K562 (cell line): ENCODE measurements at regions not wholly inside any gene's neighbourhood (a gene's known extent, or its start where the extent isn't known, plus 50 kb on each side); places are given as distances from the start of the nearest gene placed in this dataset.

ENCODE experiments used
- ATAC-seq: fragments of 200-7000 bp; cut with Tn5 transposase; 3 replicates; pipeline ENCODE4 v1.9.1; 2020; ENCODE audit warnings: moderate library complexity
- BruUV-seq: library from RNA; stranded (reverse); fragments of 400-500 nt; replicated peaks from 2 replicates; lab custom pipeline; 2021; lab: Mats Ljungman, UMichigan
- CTCF ChIA-PET: fragments of 300-600 bp; formaldehyde crosslinking; extraction: SDS; loops from one replicate; lab custom pipeline; 2021; ENCODE audit warnings: low intra/inter-chr PET ratio; lab: Yijun Ruan, JAX
- POLR2A ChIA-PET: fragments of 300-600, 350-650 bp; sonication (Branson Sonifier 250); formaldehyde crosslinking; extraction: SDS; loops from one replicate; lab custom pipeline; 2021; ENCODE audit warnings: antibody characterized with exemption, inconsistent platforms; lab: Yijun Ruan, JAX
- DNase-seq, 4 experiments: peaks; one replicate each; pipeline versions ENCODE4 v3.0.0 to v3.0.0-alpha.2; 2011 to 2018; ENCODE audit warnings: low spot score in 3 of 4, mixed read lengths in 3 of 4; ENCODE audit errors: extremely low read depth in 1 of 4
- FAIRE-seq: peaks from 2 replicates; lab custom pipeline; 2011; peaks lifted over from hg19 to GRCh38; lab: Jason Lieb, UNC
- H2AFZ ChIP-seq: 2 replicates; pipeline ENCODE4 v1.6.0; 2011; ENCODE audit warnings: low read depth, low read length, control low read depth, inconsistent platforms
- H3K27ac ChIP-seq: fragments of 200-600 bp; 3 replicates; pipeline ENCODE4 v1.8.0; 2011; ENCODE audit warnings: low read depth, mild to moderate bottlenecking, control low read depth, inconsistent platforms, low read length, moderate library complexity, mixed read lengths; ENCODE audit errors: extremely low read depth
- H3K27me3 ChIP-seq, 2 experiments: fragments of 300-600 bp in 1 of 2; 2 replicates in 1 of 2; 3 replicates in 1 of 2; pipeline versions ENCODE4 v1.6.0 to v1.8.0; 2011; ENCODE audit warnings: inconsistent platforms in 2 of 2, low read length in 2 of 2, mild to moderate bottlenecking in 1 of 2, mixed read lengths in 1 of 2, moderate library complexity in 1 of 2; ENCODE audit not compliant: control insufficient read depth in 2 of 2, insufficient read depth in 2 of 2
- H3K36me3 ChIP-seq: fragments of 300-600 bp; 3 replicates; pipeline ENCODE4 v1.8.0; 2011; ENCODE audit warnings: mild to moderate bottlenecking, low read length, inconsistent platforms; ENCODE audit not compliant: control insufficient read depth, insufficient read depth
- H3K4me1 ChIP-seq, 2 experiments: fragments of 200-600 bp in 1 of 2; replicated peaks in 1 of 2; 2 replicates in 1 of 2; 3 replicates in 1 of 2; pipeline versions ENCODE4 v1.5.1 to v1.8.0; 2011; ENCODE audit warnings: inconsistent platforms in 2 of 2, low read length in 2 of 2, mild to moderate bottlenecking in 1 of 2, mixed read lengths in 1 of 2, moderate library complexity in 1 of 2; ENCODE audit not compliant: control insufficient read depth in 2 of 2, insufficient read depth in 2 of 2
- H3K4me2 ChIP-seq: 2 replicates; pipeline ENCODE4 v1.6.1; 2011; ENCODE audit warnings: low read length, control low read depth, inconsistent platforms, mixed read lengths; ENCODE audit not compliant: insufficient read depth
- H3K4me3 ChIP-seq: fragments of 200-600 bp; sonication (generic), shearing (Covaris generic); 2 replicates; pipeline ENCODE4 v1.5.1; 2016; ENCODE audit warnings: control low read depth, inconsistent platforms
- H3K79me2 ChIP-seq: fragments of 200-600 bp; 3 replicates; pipeline ENCODE4 v1.8.0; 2011; ENCODE audit warnings: low read length, inconsistent platforms; ENCODE audit not compliant: control insufficient read depth, insufficient read depth
- H3K9ac ChIP-seq, 2 experiments: 2 replicates each; pipeline versions ENCODE4 v1.6.0 to v1.6.1; 2011; ENCODE audit warnings: low read depth in 2 of 2, low read length in 2 of 2, control low read depth in 1 of 2, inconsistent platforms in 1 of 2, mild to moderate bottlenecking in 1 of 2, mixed read lengths in 1 of 2; ENCODE audit not compliant: insufficient read depth in 1 of 2
- H3K9me1 ChIP-seq: one replicate; pipeline ENCODE4 v1.6.0; 2011; ENCODE audit warnings: inconsistent platforms, mild to moderate bottlenecking, low read length, moderate library complexity; ENCODE audit not compliant: control insufficient read depth, insufficient read depth
- H3K9me3 ChIP-seq: replicated peaks from 2 replicates; pipeline ENCODE4 v1.5.1; 2011; ENCODE audit warnings: low read depth, low read length, inconsistent platforms; ENCODE audit not compliant: control insufficient read depth, insufficient read depth
- H4K20me1 ChIP-seq: replicated peaks from 2 replicates; pipeline ENCODE4 v1.6.1; 2011; ENCODE audit warnings: low read length, inconsistent platforms, mixed read lengths; ENCODE audit not compliant: control insufficient read depth, insufficient read depth
- AFF1 ChIP-seq, 2 experiments: fragments of 450-650 bp; IDR thresholded peaks; 2 replicates each; pipeline ENCODE4 v1.6.1; 2018; ENCODE audit warnings: mild to moderate bottlenecking in 2 of 2, low read depth in 1 of 2; ENCODE audit not compliant: partially characterized antibody in 2 of 2
- ARHGAP35 ChIP-seq: fragments of 450-650 bp; IDR thresholded peaks from 2 replicates; pipeline ENCODE4 v1.6.1; 2018; ENCODE audit not compliant: partially characterized antibody
- ATF7 ChIP-seq: fragments of 450-650 bp; IDR thresholded peaks from 2 replicates; pipeline ENCODE4 v1.7.1; 2014; ENCODE audit warnings: mild to moderate bottlenecking, moderate library complexity
- KAT8 ChIP-seq: fragments of 450-650 bp; IDR thresholded peaks from 2 replicates; pipeline ENCODE4 v1.6.1; 2016; ENCODE audit warnings: low read depth, mild to moderate bottlenecking
- ZSCAN29 ChIP-seq: fragments of 450-650 bp; IDR thresholded peaks from 2 replicates; pipeline ENCODE4 v1.6.1; 2017
- WGBS: fragments of 100-300 bp; shearing (Covaris generic); methylation state at CpG from one replicate; pipeline ENCODE4 v1.1.6; 2016; ENCODE audit warnings: low coverage, mixed read lengths; ENCODE audit not compliant: insufficient coverage; ENCODE audit errors: missing lambda C conversion rate; 5-methylcytosine and 5-hydroxymethylcytosine counted together
- in situ Hi-C: fragments of 300-500 bp; cut with MboI; formaldehyde crosslinking; loops from 4 replicates; pipeline ENCODE4 v1.15.0; 2018; ENCODE audit warnings: inconsistent platforms, mixed read lengths
- intact Hi-C: fragments of 100-400 bp; cut with micrococcal nuclease; formaldehyde crosslinking; loops from 2 replicates; pipeline ENCODE4 v1.14.2; 2022

DNA sequence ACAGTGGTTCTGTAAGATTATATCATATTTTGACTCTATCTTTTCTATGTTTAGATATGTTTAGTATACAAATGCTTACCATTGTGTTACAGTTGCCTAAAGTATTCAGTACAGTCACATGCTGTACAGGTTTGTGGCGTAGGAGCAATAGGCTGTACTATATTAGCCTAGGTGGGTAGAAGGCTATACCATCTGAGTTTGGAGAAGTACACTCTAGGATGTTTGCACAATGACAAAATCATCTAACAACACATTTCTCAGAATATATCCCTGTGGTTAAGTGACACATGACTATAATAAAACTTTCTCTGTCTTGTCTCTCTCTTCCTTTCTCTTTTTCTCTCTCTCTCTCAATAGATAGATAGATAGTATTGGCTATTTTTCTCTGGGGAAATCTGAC lies 1053.1 kb downstream of the STIM2 start:
- 6% methylated on average over 1 of the region's 1 CpG for WGBS
- no peak for FAIRE-seq
- in situ Hi-C loops: no loop called here
- no peak overlapping the region for H2AFZ ChIP-seq
- POLR2A ChIA-PET: no interaction called here
- TF ChIP-seq AFF1 (IDR thresholded peaks at IDR 0.05; ENCODE audit: low read depth in 1 of 2, partially characterized antibody in 2 of 2): no peak
- no peak for TF ChIP-seq KAT8
- no peak for TF ChIP-seq ZSCAN29
- TF ChIP-seq ARHGAP35: no peak
- no peak for TF ChIP-seq ATF7
- TF ChIP-seq, all 486 proteins: peak for 0
- Histone ChIP-seq H3K9me3 (no peaks in the 10 kb centered on the region), H3K4me3 (no peak overlapping the region), H3K79me2 (no peaks in the 10 kb centered on the region), H3K27ac (no peak overlapping the region), H3K4me2 (no peak overlapping the region), H3K9me1 (no peaks in the 10 kb centered on the region), H3K36me3 (no peaks in the 10 kb centered on the region), H4K20me1 (no peaks in the 10 kb centered on the region), H3K4me1 (no peaks in the 10 kb centered on the region), H3K9ac (no peak overlapping the region), H3K27me3 (no peaks in the 10 kb centered on the region)
- ATAC-seq (no peak), DNase-seq (no peak)
- intact Hi-C loops: no loop called here
- CTCF ChIA-PET: no interaction called here
- BruUV-seq: no TSS peak
